ENCODE measurements at regions not wholly inside any gene's neighbourhood (a gene's known extent, or its start where the extent isn't known, plus 50 kb on each side); places are given as distances from the start of the nearest gene placed in this dataset.

- H3K27me3 ChIP-seq (ENCODE audit: insufficient read depth): no peaks in the 10 kb centered on the region
- Mint-ChIP-seq H3K27me3 (ENCODE audit: insufficient read depth, low read depth, poor library complexity) (peaks cover 3% of the 10 kb centered on the region), H3K27ac (no peak overlapping the region; the same call in 1 of the 2 replicates), H3K9me3 (peaks cover 24% of the 10 kb centered on the region), H3K4me3 (no peak overlapping the region), H3K4me1 (no peaks in the 10 kb centered on the region; the same call in 2 of the 3 replicates), H3K36me3 (ENCODE audit: low read depth) (peaks cover 9% of the 10 kb centered on the region)
- no peak for ATAC-seq
- no peaks in the 10 kb centered on the region for H3K79me2 ChIP-seq (replicated peaks; ENCODE audit: insufficient read depth)
- H4K20me1 ChIP-seq (replicated peaks; ENCODE audit: insufficient read depth): no peaks in the 10 kb centered on the region
- H3F3A ChIP-seq (replicated peaks; ENCODE audit: low read depth): no peaks in the 10 kb centered on the region
- no peaks in the 10 kb centered on the region for H3K4me1 ChIP-seq (ENCODE audit: insufficient read depth)
- 0 out of 2 replicates have a peak, but pooled peaks cover 3% of the 10 kb centered on the region for H3K9me2 ChIP-seq (ENCODE audit: insufficient read depth)
- H2AFZ ChIP-seq: peak overlapping the region; percentile 52
- no peak overlapping the region for H3K27ac ChIP-seq (ENCODE audit: low read depth)
- no peak for DNase-seq (ENCODE audit: low spot score)
- H3K4me3 ChIP-seq: no peak overlapping the region
- TF ChIP-seq EZH2phosphoT487 (IDR thresholded peaks at IDR 0.05; ENCODE audit: unreplicated experiment): no peak
- no peak for TF ChIP-seq NANOG (IDR thresholded peaks at IDR 0.05; ENCODE audit: borderline replicate concordance)
- no peak for TF ChIP-seq EZH2 (IDR thresholded peaks at IDR 0.05; ENCODE audit: low read depth, unreplicated experiment)
- no peak for TF ChIP-seq ETS1 (IDR thresholded peaks at IDR 0.05)
- no peak for TF ChIP-seq POLR2AphosphoS5 (IDR thresholded peaks at IDR 0.05; ENCODE audit: low read depth)
- TF ChIP-seq CREB1 (CRISPR knock-in tag; IDR thresholded peaks at IDR 0.05; ENCODE audit: low read depth): no peak
- TF ChIP-seq ZNF114 (CRISPR knock-in tag; IDR thresholded peaks at IDR 0.05): no peak
- TF ChIP-seq JUNB (IDR thresholded peaks at IDR 0.05; ENCODE audit: unreplicated experiment): no peak
- no peak for TF ChIP-seq REST (IDR thresholded peaks at IDR 0.05; ENCODE audit: unreplicated experiment)
- no peak for TF ChIP-seq ZNF462 (CRISPR knock-in tag; IDR thresholded peaks at IDR 0.05)
- no peak for TF ChIP-seq ZNF331 (CRISPR knock-in tag; IDR thresholded peaks at IDR 0.05; ENCODE audit: low read depth)
- no peak for TF ChIP-seq CTCF (conservative IDR thresholded peaks at IDR 0.05; ENCODE audit: low read depth in 2 of 2)
- no peak for TF ChIP-seq STAT1 (IDR thresholded peaks at IDR 0.05; ENCODE audit: unreplicated experiment)
- no peaks in the 10 kb centered on the region for H3K36me3 ChIP-seq (ENCODE audit: insufficient read depth)
- H3K4me2 ChIP-seq: no peak overlapping the region
These were observed 138.2 kb upstream of the DTNBP1 start for GRCh38 chr6:15800841-15801617.
